CD14-positive monocyte (primary cell): ENCODE measurements at regions not wholly inside any gene's neighbourhood (a gene's known extent, or its start where the extent isn't known, plus 50 kb on each side); places are given as distances from the start of the nearest gene placed in this dataset.

Source experiments
- DNase-seq, 3 donors: peaks; one replicate each; pipeline ENCODE4 v3.0.0-alpha.2; 2011 to 2022
- H2AFZ ChIP-seq: 2 replicates; pipeline ENCODE4 v1.6.0; 2012; ENCODE audit warnings: mild to moderate bottlenecking, low read depth, low read length, inconsistent platforms; ENCODE audit not compliant: insufficient read depth, poor library complexity, severe bottlenecking
- H3K27ac ChIP-seq, 2 donors: 1 replicate in 1 of 2; 2 replicates in 1 of 2; pipeline ENCODE4 v1.5.1; 2012 to 2013; ENCODE audit warnings: low read length in 2 of 2, control low read depth in 1 of 2, inconsistent platforms in 1 of 2, low read depth in 1 of 2, mild to moderate bottlenecking in 1 of 2
- H3K27me3 ChIP-seq, 2 donors: one replicate each; pipeline versions ENCODE4 v1.6.0 to v1.6.1; 2011 to 2013; ENCODE audit warnings: low read length in 2 of 2; ENCODE audit not compliant: control insufficient read depth in 2 of 2, insufficient read depth in 2 of 2
- H3K36me3 ChIP-seq, 2 donors: replicated peaks in 1 of 2; 1 replicate in 1 of 2; 2 replicates in 1 of 2; pipeline versions ENCODE4 v1.5.1 to v1.6.1; 2012 to 2013; ENCODE audit warnings: low read length in 2 of 2, control low read depth in 1 of 2, inconsistent platforms in 1 of 2, mild to moderate bottlenecking in 1 of 2; ENCODE audit not compliant: insufficient read depth in 2 of 2, control insufficient read depth in 1 of 2
- H3K4me1 ChIP-seq, 2 donors: 1 replicate in 1 of 2; 2 replicates in 1 of 2; pipeline versions ENCODE4 v1.5.1 to v1.6.1; 2012 to 2013; ENCODE audit warnings: low read length in 2 of 2, control low read depth in 1 of 2, inconsistent platforms in 1 of 2, mild to moderate bottlenecking in 1 of 2, moderate library complexity in 1 of 2; ENCODE audit not compliant: insufficient read depth in 2 of 2, control insufficient read depth in 1 of 2
- H3K4me2 ChIP-seq: replicated peaks from 2 replicates; pipeline ENCODE3; 2012; ENCODE audit warnings: low read length, moderate library complexity, mild to moderate bottlenecking; ENCODE audit not compliant: poor library complexity, severe bottlenecking; ENCODE audit errors: extremely low read depth
- H3K4me3 ChIP-seq, 3 experiments: fragments of 200-600 bp in 1 of 3; sonication (generic) in 1 of 3; replicated peaks in 1 of 3; 1 replicate in 2 of 3; 2 replicates in 1 of 3; pipeline ENCODE4 v1.5.1; 2011 to 2013; ENCODE audit warnings: low read length in 3 of 3, mild to moderate bottlenecking in 3 of 3, control low read depth in 2 of 3, low read depth in 2 of 3, inconsistent platforms in 1 of 3, moderate library complexity in 1 of 3
- H3K79me2 ChIP-seq: 2 replicates; pipeline ENCODE4 v1.6.0; 2012; ENCODE audit warnings: mild to moderate bottlenecking, control low read depth, inconsistent platforms, low read length, moderate library complexity; ENCODE audit not compliant: insufficient read depth
- H3K9ac ChIP-seq: 2 replicates; pipeline ENCODE4 v1.6.0; 2017; ENCODE audit warnings: low read length, mild to moderate bottlenecking; ENCODE audit not compliant: insufficient read depth, poor library complexity, severe bottlenecking
- H3K9me3 ChIP-seq, 2 donors: replicated peaks in 1 of 2; 1 replicate in 1 of 2; 2 replicates in 1 of 2; pipeline versions ENCODE4 v1.5.1 to v1.6.1; 2012 to 2013; ENCODE audit warnings: low read length in 2 of 2, control low read depth in 1 of 2; ENCODE audit not compliant: control insufficient read depth in 1 of 2, insufficient read depth in 1 of 2
- H4K20me1 ChIP-seq: 2 replicates; pipeline ENCODE4 v1.6.0; 2012; ENCODE audit warnings: mild to moderate bottlenecking, low read length, control low read depth, moderate library complexity; ENCODE audit not compliant: insufficient read depth
- H3K27ac Mint-ChIP-seq, 7 donors: one replicate each; pipeline ENCODE4 v1.8.0; 2020; ENCODE audit warnings: mild to moderate bottlenecking in 7 of 7, mixed read lengths in 7 of 7, moderate library complexity in 6 of 7, inconsistent platforms in 2 of 7
- H3K27me3 Mint-ChIP-seq, 3 donors: one replicate each; pipeline ENCODE4 v1.8.0; 2021 to 2022; ENCODE audit warnings: low read depth in 3 of 3, mild to moderate bottlenecking in 3 of 3, mixed read lengths in 3 of 3, moderate library complexity in 3 of 3, inconsistent platforms in 1 of 3
- H3K36me3 Mint-ChIP-seq, 2 donors: one replicate each; pipeline ENCODE4 v1.8.0; 2020; ENCODE audit warnings: mixed read lengths in 2 of 2, inconsistent platforms in 1 of 2, mild to moderate bottlenecking in 1 of 2
- H3K4me1 Mint-ChIP-seq: one replicate; pipeline ENCODE4 v1.8.0; 2020; ENCODE audit warnings: mild to moderate bottlenecking, mixed read lengths
- H3K4me3 Mint-ChIP-seq, 2 donors: one replicate each; pipeline ENCODE4 v1.8.0; 2020; ENCODE audit warnings: mild to moderate bottlenecking in 2 of 2, mixed read lengths in 2 of 2, moderate library complexity in 1 of 2
- H3K9me3 Mint-ChIP-seq, 7 donors: one replicate each; pipeline ENCODE4 v1.8.0; 2020 to 2022; ENCODE audit warnings: mixed read lengths in 7 of 7, mild to moderate bottlenecking in 6 of 7, moderate library complexity in 6 of 7, inconsistent platforms in 2 of 7
- CTCF ChIP-seq: fragments of 200-600 bp; IDR thresholded peaks from one replicate; pipeline ENCODE4 v1.8.0; 2022; ENCODE audit warnings: antibody characterized with exemption, mild to moderate bottlenecking
- WGBS: methylation state at CpG from one replicate; pipeline ENCODE4 v1.1.5; 2013; ENCODE audit warnings: missing lambda C conversion rate; ENCODE audit not compliant: insufficient coverage; 5-methylcytosine and 5-hydroxymethylcytosine counted together
- intact Hi-C, 2 donors: fragments of 100-400 bp; cut with micrococcal nuclease; formaldehyde crosslinking; loops; one replicate each; pipeline versions ENCODE4 v1.15.0 to v1.15.1; 2023

- H3K36me3 ChIP-seq: no peaks in the 10 kb centered on the region
- H3K79me2 ChIP-seq: no peaks in the 10 kb centered on the region
- peaks cover 0 to 11% (median 4%) of the 10 kb centered on the region in 7 donors for H3K9me3 Mint-ChIP-seq
- no peak overlapping the region for H3K9ac ChIP-seq
- H3K36me3 Mint-ChIP-seq: no peaks in the 10 kb centered on the region
- no peak overlapping the region for H3K4me3 ChIP-seq
- H3K27ac Mint-ChIP-seq: no peak overlapping the region
- H3K27me3 ChIP-seq: no peaks in the 10 kb centered on the region
- H3K4me1 Mint-ChIP-seq: no peaks in the 10 kb centered on the region
- no peak overlapping the region for H3K4me3 Mint-ChIP-seq
- intact Hi-C loops: no loop called here
- no peak overlapping the region for H2AFZ ChIP-seq
- H3K4me2 ChIP-seq: no peak overlapping the region
- no peaks in the 10 kb centered on the region for H4K20me1 ChIP-seq
- H3K27ac ChIP-seq: no peak overlapping the region
- no peaks in the 10 kb centered on the region for H3K4me1 ChIP-seq
- TF ChIP-seq CTCF: no peak
- peaks cover 0 to 3% of the 10 kb centered on the region in 2 donors for H3K9me3 ChIP-seq
- peaks cover 0 to 2% (median 0%) of the 10 kb centered on the region in 3 donors for H3K27me3 Mint-ChIP-seq
- DNase-seq: no peak
- 88% methylated on average over 2 of the region's 2 CpGs for WGBS
Measured at GRCh38 chr13:63190219-63190618, 1774.6 kb upstream of the PCDH20 start.

DNA sequence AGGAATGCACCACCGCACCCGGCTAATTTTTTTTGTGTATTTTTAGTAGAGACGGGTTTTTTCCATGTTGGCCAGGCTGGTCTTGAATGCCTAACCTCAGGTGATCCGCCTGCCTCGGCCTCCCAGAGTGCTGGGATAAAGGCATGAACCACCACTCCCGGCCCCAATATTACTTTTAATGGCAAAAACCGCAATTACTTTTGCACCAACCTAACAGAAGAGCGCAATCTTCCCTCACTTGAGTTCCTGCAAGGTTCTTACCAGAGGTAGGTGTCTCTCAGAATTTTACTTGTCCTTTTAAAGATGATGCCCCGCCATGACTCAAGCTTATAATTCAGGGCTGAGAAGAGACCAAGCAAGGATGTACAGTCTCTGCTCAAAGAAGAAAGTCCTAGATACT, 1774.1 kb upstream of the PCDH20 start:
- no peaks in the 10 kb centered on the region for H3K4me1 Mint-ChIP-seq
- WGBS: 80% methylated on average over 1 of the region's 9 CpGs
- TF ChIP-seq CTCF: no peak
- H3K4me2 ChIP-seq: no peak overlapping the region
- H3K9ac ChIP-seq: no peak overlapping the region
- H3K4me3 ChIP-seq: no peak overlapping the region
- peaks cover 0 to 11% (median 4%) of the 10 kb centered on the region in 7 donors for H3K9me3 Mint-ChIP-seq
- no peak overlapping the region for H2AFZ ChIP-seq
- H3K4me3 Mint-ChIP-seq: no peak overlapping the region
- H3K27me3 ChIP-seq: no peaks in the 10 kb centered on the region
- H3K27me3 Mint-ChIP-seq: peaks cover 0 to 2% (median 0%) of the 10 kb centered on the region in 3 donors
- H4K20me1 ChIP-seq: no peaks in the 10 kb centered on the region
- DNase-seq: no peak
- no peaks in the 10 kb centered on the region for H3K36me3 Mint-ChIP-seq
- H3K36me3 ChIP-seq: no peaks in the 10 kb centered on the region
- H3K4me1 ChIP-seq: no peaks in the 10 kb centered on the region
- peaks cover 0 to 3% of the 10 kb centered on the region in 2 donors for H3K9me3 ChIP-seq
- intact Hi-C loops: no loop called here
- H3K27ac ChIP-seq: no peak overlapping the region
- no peak overlapping the region for H3K27ac Mint-ChIP-seq
- H3K79me2 ChIP-seq: no peaks in the 10 kb centered on the region
